ENCODE measurements at regions not wholly inside any gene's neighbourhood (a gene's known extent, or its start where the extent isn't known, plus 50 kb on each side); places are given as distances from the start of the nearest gene placed in this dataset.
"Not testable (repeated sequence)": the region's sequence is repeated elsewhere in the genome, so short reads cannot be mapped to it uniquely, and the experiment has no call there.

DNA sequence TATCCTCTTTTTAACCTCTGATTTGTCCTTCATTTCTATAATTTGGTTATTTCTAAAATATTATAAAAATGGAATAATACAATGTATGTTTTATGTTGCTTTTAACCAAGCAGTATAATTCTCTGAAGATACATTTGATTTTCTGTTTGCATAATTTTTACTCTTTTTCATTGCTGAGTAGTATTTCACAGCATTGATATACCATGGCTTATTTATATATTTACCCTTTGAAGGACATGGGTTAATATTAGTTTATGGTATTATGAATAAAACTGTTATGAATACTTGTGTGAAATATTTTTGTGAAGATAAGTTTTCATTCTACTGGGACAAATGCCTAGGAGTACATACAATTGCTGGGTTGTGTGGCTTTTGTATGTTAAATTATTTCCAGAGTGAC lies 748.6 kb downstream of the TENT5A start:
- TF ChIP-seq, protein P1, sequence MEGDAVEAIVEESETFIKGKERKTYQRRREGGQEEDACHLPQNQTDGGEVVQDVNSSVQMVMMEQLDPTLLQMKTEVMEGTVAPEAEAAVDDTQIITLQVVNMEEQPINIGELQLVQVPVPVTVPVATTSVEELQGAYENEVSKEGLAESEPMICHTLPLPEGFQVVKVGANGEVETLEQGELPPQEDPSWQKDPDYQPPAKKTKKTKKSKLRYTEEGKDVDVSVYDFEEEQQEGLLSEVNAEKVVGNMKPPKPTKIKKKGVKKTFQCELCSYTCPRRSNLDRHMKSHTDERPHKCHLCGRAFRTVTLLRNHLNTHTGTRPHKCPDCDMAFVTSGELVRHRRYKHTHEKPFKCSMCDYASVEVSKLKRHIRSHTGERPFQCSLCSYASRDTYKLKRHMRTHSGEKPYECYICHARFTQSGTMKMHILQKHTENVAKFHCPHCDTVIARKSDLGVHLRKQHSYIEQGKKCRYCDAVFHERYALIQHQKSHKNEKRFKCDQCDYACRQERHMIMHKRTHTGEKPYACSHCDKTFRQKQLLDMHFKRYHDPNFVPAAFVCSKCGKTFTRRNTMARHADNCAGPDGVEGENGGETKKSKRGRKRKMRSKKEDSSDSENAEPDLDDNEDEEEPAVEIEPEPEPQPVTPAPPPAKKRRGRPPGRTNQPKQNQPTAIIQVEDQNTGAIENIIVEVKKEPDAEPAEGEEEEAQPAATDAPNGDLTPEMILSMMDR (IDR thresholded peaks at IDR 0.05; ENCODE audit: control extremely low read depth, extremely low read depth, low read depth, missing control alignments), result no peak
- no peak for DNase-seq (ENCODE audit: extremely low spot score)
- ChIA-PET CTCF (no interaction called here), POLR2A (no interaction called here)

DNA sequence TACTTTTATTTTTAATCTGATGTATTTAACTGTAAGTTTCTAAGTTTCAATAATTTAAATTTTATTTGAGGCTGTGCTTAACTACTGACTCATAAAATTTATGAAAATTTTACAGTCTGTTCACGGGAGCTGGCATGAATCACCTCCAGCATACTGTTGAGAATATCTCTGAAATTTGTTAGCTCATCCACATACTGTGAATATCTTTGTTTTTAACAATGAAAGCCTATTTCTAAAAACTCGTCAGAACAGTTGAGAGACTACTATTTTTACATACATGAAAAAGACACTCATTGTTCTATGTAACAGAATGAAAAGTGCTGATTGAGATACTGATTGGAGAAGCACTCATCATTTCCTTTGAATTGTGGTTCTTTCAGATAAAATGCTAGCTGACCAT lies 749.3 kb downstream of the TENT5A start:
- no peak for DNase-seq (ENCODE audit: extremely low spot score)
- TF ChIP-seq, protein P1 (IDR thresholded peaks at IDR 0.05; ENCODE audit: control extremely low read depth, extremely low read depth, low read depth, missing control alignments), result no peak
- POLR2A ChIA-PET, result no interaction called here
- CTCF ChIA-PET, result no interaction called here

DNA sequence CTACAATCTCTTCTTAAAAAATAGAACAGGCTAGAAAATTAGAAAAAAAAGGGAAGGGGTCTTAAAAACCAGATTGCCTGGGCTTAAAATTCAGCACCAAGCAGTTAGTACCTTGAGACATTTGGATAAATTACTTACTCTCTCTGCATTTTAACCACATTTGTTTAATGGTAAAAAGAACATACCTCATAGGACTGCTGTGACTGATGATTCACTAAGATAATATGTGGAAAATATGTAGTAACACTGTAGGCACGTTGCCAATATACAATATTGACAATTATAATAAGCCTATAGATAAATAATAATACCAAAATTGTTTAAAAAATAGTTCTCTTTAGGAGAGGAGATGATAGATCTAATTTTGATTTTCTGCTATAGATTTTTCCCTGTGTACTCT lies 750.4 kb downstream of the TENT5A start:
- CTCF ChIA-PET, result no interaction called here
- TF ChIP-seq, protein P1 (IDR thresholded peaks at IDR 0.05; ENCODE audit: control extremely low read depth, extremely low read depth, low read depth, missing control alignments), result no peak

DNA sequence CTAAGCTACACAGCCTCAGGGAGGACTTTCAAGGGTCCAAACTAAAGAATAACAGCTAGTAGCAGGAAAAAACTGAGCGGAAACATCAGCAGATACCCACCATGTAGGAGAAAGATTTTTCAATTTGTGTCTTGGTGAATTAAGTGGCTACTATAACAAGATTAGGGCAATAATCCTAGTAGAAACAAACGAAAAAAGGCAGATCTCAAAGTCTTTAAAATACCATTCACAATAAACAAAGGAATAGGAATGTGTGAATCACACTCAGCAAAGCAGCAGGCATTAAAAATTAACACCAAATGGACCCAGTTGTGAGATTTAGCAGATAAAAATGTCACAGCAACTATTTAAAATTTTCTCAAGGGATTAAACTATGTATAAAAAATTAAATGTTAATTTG lies 761.2 kb downstream of the TENT5A start:
- CTCF ChIA-PET, result no interaction called here
- TF ChIP-seq, protein P1 (IDR thresholded peaks at IDR 0.05; ENCODE audit: control extremely low read depth, extremely low read depth, low read depth, missing control alignments), result no peak
- DNase-seq (ENCODE audit: extremely low spot score), result no peak
- POLR2A ChIA-PET, result no interaction called here

More for the DNA sequence above, 750.4 kb downstream of the TENT5A start:
- POLR2A ChIA-PET, result no interaction called here
- no peak for DNase-seq (ENCODE audit: extremely low spot score)

DNA sequence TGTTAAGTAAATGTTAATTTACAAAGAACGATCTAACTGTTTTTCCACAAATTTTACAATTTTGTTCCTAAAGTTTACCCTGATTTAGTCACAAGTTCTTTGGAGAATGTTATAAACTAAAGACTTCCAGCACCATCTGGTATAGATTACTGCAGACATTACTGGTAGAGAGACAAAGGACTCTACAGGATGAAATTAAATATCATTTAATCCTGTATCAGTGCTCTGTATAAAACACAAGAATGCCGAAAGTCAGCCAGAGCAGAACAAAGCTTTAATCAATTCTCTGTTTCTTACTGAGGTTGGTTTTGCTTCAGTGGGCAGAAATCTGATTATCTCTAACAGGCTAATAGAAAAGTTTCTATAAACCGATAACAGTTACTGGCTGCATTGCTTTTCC lies 763.6 kb downstream of the TENT5A start:
- ChIA-PET POLR2A (no interaction called here), CTCF (no interaction called here)
- TF ChIP-seq, protein P1 (IDR thresholded peaks at IDR 0.05; ENCODE audit: control extremely low read depth, extremely low read depth, low read depth, missing control alignments), result no peak
- DNase-seq (ENCODE audit: extremely low spot score), result no peak

DNA sequence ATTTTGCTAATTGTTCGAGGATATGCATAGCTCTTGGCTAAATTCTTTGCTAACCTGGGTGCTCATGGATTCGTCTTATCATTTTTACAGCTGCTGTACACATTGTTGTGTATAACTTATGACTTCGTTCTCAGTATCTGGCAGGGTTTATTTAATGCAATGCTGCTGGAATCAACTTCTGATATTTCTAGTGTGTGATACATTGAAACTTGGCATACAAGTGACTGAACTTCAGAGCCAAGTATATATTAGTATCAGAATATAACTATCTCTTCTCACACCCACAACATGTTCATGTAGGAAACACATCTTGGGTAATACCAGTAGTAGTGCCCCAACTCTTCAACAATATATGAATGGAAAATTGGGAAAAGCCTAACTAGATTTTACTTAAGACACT lies 764.2 kb downstream of the TENT5A start:
- ChIA-PET POLR2A (no interaction called here), CTCF (no interaction called here)
- no peak for DNase-seq (ENCODE audit: extremely low spot score)
- TF ChIP-seq, protein P1 (IDR thresholded peaks at IDR 0.05; ENCODE audit: control extremely low read depth, extremely low read depth, low read depth, missing control alignments), result no peak

DNA sequence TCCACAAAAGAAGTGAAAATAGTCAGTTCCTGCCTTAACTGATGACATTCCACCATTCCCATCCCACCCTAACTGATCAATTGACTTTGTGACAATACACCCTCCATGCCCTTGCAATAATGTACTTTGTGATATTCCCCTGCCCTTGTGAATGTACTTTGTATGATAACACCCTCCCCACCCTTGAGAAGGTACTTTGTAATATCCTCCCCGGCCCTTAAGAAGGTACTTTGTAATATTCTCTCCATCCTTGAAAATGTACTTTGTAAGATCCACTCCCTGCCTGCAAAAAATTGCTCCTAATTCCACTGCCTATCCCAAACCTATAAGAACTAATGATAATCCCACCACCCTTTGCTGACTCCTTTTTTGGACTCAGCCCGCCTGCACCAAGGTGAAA lies 771.3 kb downstream of the TENT5A start:
- DNase-seq (ENCODE audit: extremely low spot score); POLR2A ChIA-PET; CTCF ChIA-PET: not testable (repeated sequence)

Data from GM10248 (cell line).